GM23338 (cell line): ENCODE measurements at regions not wholly inside any gene's neighbourhood (a gene's known extent, or its start where the extent isn't known, plus 50 kb on each side); places are given as distances from the start of the nearest gene placed in this dataset.

ENCODE experiments used
- CREB1 ChIP-seq: fragments of 250-450 bp; sonication (Bioruptor Pico); IDR thresholded peaks from 2 replicates; pipeline ENCODE4 v1.5.0; 2020; ENCODE audit warnings: low read depth, mild to moderate bottlenecking, moderate library complexity
- EZH2 ChIP-seq: fragments of 200-600 bp; sonication (generic); IDR thresholded peaks from one replicate; pipeline ENCODE4 v1.8.0; 2017; ENCODE audit warnings: antibody characterized with exemption, mild to moderate bottlenecking, low read depth; ENCODE audit not compliant: unreplicated experiment
- POLR2AphosphoS5 ChIP-seq: IDR thresholded peaks from 2 replicates; pipeline ENCODE4 v1.6.1; 2016; ENCODE audit warnings: antibody characterized with exemption, low read depth
- ZNF114 ChIP-seq: fragments of 250-450 bp; sonication (Bioruptor Pico); IDR thresholded peaks from 2 replicates; pipeline ENCODE4 v1.5.0; 2020; ENCODE audit warnings: mild to moderate bottlenecking, moderate library complexity
- TF ChIP-seq, protein P1 (sequence below), 2 experiments: fragments of 200-600 bp in 1 of 2; sonication (generic) in 1 of 2; conservative IDR thresholded peaks; 2 replicates each; pipeline versions ENCODE4 v1.5.1 to v1.6.1; 2016 to 2017; ENCODE audit warnings: antibody characterized with exemption in 2 of 2, low read depth in 2 of 2, mild to moderate bottlenecking in 2 of 2, moderate library complexity in 1 of 2

DNA sequence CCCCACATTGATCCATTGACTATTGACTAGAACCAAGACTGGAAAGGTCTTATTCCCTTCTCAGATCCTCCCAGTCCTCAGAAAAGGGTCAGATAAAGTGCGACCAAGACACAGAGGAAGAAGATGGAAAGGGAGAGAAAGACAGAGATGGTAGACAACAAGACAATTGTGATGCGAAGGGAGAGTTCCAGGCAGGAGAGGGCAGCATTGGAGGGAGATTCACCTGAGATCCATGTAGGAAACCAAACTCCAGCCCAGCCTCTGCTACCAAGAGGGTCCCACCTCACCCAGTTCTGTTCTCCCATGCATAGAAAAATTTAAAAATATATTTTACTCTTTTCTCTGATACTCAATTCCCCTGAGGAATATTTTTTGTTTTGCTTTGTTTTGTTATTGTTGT, 67.3 kb upstream of the TSHZ3 start:
- TF ChIP-seq, protein P1, sequence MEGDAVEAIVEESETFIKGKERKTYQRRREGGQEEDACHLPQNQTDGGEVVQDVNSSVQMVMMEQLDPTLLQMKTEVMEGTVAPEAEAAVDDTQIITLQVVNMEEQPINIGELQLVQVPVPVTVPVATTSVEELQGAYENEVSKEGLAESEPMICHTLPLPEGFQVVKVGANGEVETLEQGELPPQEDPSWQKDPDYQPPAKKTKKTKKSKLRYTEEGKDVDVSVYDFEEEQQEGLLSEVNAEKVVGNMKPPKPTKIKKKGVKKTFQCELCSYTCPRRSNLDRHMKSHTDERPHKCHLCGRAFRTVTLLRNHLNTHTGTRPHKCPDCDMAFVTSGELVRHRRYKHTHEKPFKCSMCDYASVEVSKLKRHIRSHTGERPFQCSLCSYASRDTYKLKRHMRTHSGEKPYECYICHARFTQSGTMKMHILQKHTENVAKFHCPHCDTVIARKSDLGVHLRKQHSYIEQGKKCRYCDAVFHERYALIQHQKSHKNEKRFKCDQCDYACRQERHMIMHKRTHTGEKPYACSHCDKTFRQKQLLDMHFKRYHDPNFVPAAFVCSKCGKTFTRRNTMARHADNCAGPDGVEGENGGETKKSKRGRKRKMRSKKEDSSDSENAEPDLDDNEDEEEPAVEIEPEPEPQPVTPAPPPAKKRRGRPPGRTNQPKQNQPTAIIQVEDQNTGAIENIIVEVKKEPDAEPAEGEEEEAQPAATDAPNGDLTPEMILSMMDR (conservative IDR thresholded peaks at IDR 0.05; ENCODE audit: low read depth in 2 of 2): peak in 1 of 2 experiments; percentile 59; a peak in 2 of 4 replicates
- TF ChIP-seq ZNF114 (CRISPR knock-in tag) (no peak), CREB1 (CRISPR knock-in tag) (no peak), EZH2 (no peak), POLR2AphosphoS5 (no peak)
